ENCODE measurements at regions not wholly inside any gene's neighbourhood (a gene's known extent, or its start where the extent isn't known, plus 50 kb on each side); places are given as distances from the start of the nearest gene placed in this dataset.

- intact Hi-C loops (cut with DNase I), result no loop called here
- ATAC-seq (no peak), DNase-seq (ENCODE audit: low spot score) (no peak)
Observed at GRCh38 chr10:57823398-57823797, 444.3 kb downstream of the IPMK start.

DNA sequence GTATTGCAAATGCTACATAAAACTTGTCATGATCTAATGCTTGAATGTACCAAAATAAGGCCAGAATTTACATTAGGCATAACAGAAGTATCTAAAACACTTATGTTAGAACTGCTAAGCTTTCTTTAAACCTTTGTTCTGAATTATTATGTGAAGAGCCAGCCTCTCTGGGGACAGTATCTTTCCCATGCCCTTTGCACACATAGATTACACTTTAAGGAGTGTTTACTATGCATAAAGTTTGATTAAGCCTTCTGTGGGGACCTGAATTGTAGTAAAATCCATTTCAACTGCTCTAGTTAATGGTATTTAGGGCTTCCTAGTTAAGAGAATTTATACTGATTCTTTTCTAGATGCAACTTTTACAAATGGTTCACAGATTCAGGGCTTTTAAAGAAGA is 444.7 kb downstream of the IPMK start:
- ATAC-seq, result no peak

DNA sequence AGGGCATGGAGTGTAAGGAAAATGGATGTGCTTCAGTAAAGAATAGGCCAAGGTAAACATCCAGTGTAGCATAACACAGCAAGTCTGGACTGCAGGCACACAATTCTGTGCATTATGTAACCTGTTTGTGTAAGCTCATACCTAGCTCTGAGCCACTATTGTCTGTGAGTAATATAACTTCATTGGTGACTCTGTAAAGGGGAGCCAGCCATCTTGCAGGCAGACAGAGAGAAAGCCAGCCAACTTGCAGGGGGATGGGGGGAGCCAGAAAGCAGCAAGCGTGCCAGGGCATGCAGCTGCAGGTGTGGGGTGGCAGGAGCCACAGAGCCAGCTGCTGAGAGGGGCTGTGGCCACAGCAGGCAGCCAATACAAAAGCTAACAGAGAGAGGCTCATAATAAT is 449.2 kb downstream of the IPMK start:
- intact Hi-C loops (cut with DNase I), result no loop called here
- DNase-seq (ENCODE audit: low spot score), result no peak
- no peak for ATAC-seq

More for the DNA sequence above, 444.7 kb downstream of the IPMK start:
- no peak for DNase-seq (ENCODE audit: low spot score)
- intact Hi-C loops (cut with DNase I), result no loop called here

DNA sequence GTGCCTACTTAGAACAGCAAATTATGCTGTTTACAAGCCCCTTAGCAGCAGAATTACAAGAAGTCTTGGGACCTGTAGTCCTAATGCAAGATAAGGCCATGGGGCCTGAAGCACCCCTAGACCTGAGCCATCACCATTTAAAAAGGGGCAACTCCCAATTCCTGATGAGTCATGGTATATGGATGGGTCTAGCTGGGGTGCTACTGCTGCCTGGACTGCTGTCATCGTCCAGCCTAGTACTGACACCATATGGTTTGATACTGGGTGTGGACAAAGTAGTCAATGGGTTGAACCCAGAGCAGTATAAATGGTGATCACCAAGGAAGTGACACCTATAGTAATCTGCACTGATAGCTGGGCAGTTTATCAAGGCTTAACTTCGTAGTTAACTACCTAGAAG is 450.0 kb downstream of the IPMK start:
- no peak for ATAC-seq
- DNase-seq (ENCODE audit: low spot score), result no peak
- intact Hi-C loops (cut with DNase I), result no loop called here

- ATAC-seq (no peak), DNase-seq (ENCODE audit: low spot score) (no peak)
- intact Hi-C loops (cut with DNase I), result no loop called here
Observed at GRCh38 chr10:57815949-57816348, 451.7 kb downstream of the IPMK start.

DNA sequence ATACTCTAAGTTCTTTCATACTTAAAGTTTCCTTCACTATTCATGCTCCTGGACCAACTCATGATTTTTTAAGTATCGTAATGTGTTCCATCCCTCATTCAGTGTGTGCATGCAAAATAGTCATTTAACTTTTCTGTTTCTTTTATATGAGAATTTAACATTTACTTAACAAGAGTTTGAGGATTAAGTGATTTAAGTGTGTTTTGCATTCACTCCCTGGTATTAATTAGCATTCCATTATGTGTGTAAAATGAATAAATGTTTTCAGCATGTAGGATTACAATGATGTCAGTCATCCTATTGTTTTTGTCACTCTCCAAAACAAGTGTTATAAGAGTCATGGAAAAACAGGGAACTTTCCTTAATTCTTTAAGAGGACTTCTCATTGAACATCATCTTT is 457.7 kb downstream of the IPMK start:
- DNase-seq (ENCODE audit: low spot score), result no peak
- ATAC-seq, result no peak
- intact Hi-C loops (cut with DNase I), result no loop called here

DNA sequence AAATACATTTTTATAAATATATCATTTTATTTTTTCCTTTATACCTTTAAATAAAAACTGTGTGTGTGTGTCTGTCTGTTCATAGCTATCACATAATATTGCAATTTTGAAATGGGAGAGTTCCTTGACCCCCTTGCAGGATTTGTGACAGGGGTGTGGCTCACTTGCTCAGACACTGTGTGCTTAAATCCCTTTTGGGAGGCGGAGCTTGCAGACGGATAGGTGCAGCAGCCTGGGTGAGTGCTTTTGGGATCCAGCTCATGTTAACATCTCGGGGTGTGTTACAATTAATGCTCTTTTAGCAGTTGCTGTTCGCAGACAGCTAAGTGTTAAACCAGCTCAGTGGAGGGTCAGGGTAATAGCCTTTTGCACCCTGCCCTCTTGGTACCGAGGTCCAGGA is 459.8 kb downstream of the IPMK start:
- no peak for ATAC-seq
- intact Hi-C loops (cut with DNase I), result no loop called here

DNA sequence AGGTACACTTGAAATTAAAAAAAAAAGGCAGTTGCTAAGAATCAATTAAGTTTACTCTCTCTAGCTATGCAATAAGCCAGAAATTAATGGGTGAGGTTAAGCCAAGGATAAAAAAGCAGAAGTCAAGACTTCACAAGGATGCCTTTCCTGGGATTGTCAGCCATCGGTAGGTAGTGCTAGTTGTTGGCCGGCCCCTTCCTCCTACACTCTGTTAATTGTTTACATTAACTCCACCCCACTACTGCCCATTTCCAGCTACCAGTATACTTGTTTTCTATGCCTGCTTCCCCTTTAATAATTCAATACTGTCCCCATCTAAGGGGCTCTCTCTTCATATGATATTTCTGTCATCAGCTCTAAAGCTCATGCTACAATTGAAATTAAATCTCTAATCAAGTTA is 461.0 kb downstream of the IPMK start:
- intact Hi-C loops (cut with DNase I), result no loop called here

More for the DNA sequence above, 459.8 kb downstream of the IPMK start:
- DNase-seq (ENCODE audit: low spot score), result no peak

GRCh38 chr10:57799625-57800024 is 468.1 kb downstream of the IPMK start:
- DNase-seq (ENCODE audit: low spot score), result no peak
- no peak for ATAC-seq
- intact Hi-C loops (cut with DNase I), result no loop called here

More for the DNA sequence above, 461.0 kb downstream of the IPMK start:
- ATAC-seq (no peak), DNase-seq (ENCODE audit: low spot score) (no peak)

GRCh38 chr10:57798830-57799229 is 468.9 kb downstream of the IPMK start:
- intact Hi-C loops (cut with DNase I), result no loop called here
- no peak for ATAC-seq
- no peak for DNase-seq (ENCODE audit: low spot score)

GRCh38 chr10:57791546-57791945 is 476.1 kb downstream of the IPMK start:
- DNase-seq (ENCODE audit: low spot score) (no peak), ATAC-seq (no peak)
- intact Hi-C loops (cut with DNase I), result no loop called here

DNA sequence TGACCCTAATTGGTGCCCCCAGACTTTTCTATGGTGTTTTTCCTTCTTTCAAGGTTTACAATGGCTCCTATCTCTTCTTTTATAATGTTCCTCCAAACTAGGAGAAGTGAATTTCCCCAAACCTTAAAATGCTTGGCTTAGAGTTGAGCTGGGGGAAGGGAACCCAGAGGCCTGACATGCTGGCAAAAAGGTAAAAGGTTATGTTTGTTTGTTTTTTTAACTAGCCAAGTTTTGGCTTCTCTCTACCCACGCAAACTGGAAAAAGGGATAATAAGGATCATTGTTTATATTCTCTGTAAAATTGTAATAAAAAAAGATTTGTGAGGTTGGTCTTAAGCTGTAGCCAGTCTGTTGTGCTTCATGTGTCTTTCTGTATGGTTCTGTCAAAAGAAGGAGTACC is 477.0 kb downstream of the IPMK start:
- DNase-seq (ENCODE audit: low spot score), result no peak
- no peak for ATAC-seq
- intact Hi-C loops (cut with DNase I), result no loop called here

DNA sequence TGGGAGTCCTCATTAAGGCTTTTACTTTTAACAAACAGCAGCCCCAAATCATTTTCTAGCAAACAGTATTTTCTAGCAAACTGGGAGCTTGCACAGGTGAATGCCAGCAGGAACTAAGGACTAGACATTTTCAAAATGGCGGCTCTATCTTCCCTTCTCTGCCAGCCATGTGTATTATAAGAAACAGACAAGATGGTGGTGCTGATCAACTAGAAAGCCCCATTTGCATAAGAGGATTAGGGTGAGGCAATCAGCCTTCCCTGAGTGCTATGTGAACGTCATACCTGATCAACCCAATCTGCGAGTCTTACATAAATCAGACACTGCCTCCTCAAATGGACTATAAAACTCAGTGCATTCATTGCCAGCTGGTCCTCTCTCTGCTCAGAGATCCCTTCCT is 479.6 kb downstream of the IPMK start:
- intact Hi-C loops (cut with DNase I), result no loop called here
- ATAC-seq (no peak), DNase-seq (ENCODE audit: low spot score) (no peak)

GRCh38 chr10:57786850-57787750 is 480.6 kb downstream of the IPMK start:
- ATAC-seq (no peak), DNase-seq (ENCODE audit: low spot score) (no peak)
- intact Hi-C loops (cut with DNase I), result no loop called here

- intact Hi-C loops (cut with DNase I), result no loop called here
- no peak for DNase-seq (ENCODE audit: low spot score)
Observed at GRCh38 chr10:57786331-57786730, 481.4 kb downstream of the IPMK start.

GRCh38 chr10:57785546-57785945 is 482.1 kb downstream of the IPMK start:
- intact Hi-C loops (cut with DNase I), result no loop called here
- DNase-seq (ENCODE audit: low spot score), result no peak
- no peak for ATAC-seq

More at GRCh38 chr10:57786331-57786730, 481.4 kb downstream of the IPMK start:
- ATAC-seq, result no peak

DNA sequence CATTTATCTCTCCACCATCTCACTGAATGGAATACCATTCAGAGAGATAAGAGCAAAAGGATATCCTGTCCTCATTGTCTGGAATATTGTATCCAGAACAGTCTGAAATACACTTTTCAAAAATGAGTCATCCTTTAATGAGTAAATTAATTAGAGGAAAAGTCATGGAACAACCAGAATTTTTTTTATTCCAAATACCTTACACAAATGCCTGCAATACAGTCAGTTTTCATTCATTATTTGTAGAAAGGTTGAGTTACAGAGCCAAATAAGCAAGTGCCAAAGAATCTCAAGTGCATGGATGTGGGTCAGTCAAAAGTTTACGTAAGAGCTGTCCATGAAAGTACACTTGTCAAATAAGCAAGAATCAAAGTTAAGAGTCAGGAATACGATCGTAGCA is 482.6 kb downstream of the IPMK start:
- no peak for ATAC-seq
- DNase-seq (ENCODE audit: low spot score), result no peak
- intact Hi-C loops (cut with DNase I), result no loop called here

- ATAC-seq, result no peak
- DNase-seq (ENCODE audit: low spot score), result no peak
- intact Hi-C loops (cut with DNase I), result no loop called here
Observed at GRCh38 chr10:57776688-57777432, 490.8 kb downstream of the IPMK start.

- ATAC-seq (no peak), DNase-seq (ENCODE audit: low spot score) (no peak)
- intact Hi-C loops (cut with DNase I), result no loop called here
Observed at GRCh38 chr10:57775250-57775649, 492.4 kb downstream of the IPMK start.

DNA sequence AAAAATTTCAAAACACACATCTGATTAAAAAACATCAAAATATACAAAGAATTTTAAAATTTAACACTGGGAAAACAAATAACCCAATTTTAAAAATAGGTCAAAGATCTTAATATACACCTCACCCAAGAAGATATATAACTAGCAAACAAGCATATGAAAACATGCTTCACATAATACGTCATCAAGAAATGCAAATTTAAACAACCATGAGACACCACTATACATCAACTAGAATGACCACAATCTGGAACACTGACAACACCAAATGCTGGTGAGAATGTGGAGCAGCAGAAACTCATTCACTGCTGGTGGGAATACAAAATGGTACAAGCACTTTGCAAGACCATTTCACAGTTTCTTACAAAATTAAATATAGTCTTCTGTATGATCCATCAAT is 498.4 kb downstream of the IPMK start:
- ATAC-seq, result no peak

More for the DNA sequence above, 498.4 kb downstream of the IPMK start:
- intact Hi-C loops (cut with DNase I), result no loop called here
- DNase-seq (ENCODE audit: low spot score), result no peak
